ENCODE measurements at regions not wholly inside any gene's neighbourhood (a gene's known extent, or its start where the extent isn't known, plus 50 kb on each side); places are given as distances from the start of the nearest gene placed in this dataset.

GRCh38 chr2:8575834-8576423, 105.9 kb upstream of the ID2 start:
- Histone ChIP-seq H3K4me1 (ENCODE audit: control insufficient read depth in 1 of 2, insufficient read depth in 2 of 2, low read length in 2 of 2) (peaks cover 0 to 19% of the 10 kb centered on the region in 2 experiments; a peak in 2 of 4 replicates), H2AFZ (ENCODE audit: low read depth, low read length, poor library complexity, severe bottlenecking) (no peak overlapping the region), H3K4me2 (ENCODE audit: low read length) (no peak overlapping the region), H3K79me2 (ENCODE audit: insufficient read depth, low read length) (no peaks in the 10 kb centered on the region), H3K27ac (ENCODE audit: low read depth, low read length) (no peak overlapping the region), H3K27me3 (ENCODE audit: insufficient read depth, low read length) (no peaks in the 10 kb centered on the region), H4K20me1 (ENCODE audit: insufficient read depth) (no peaks in the 10 kb centered on the region), H3K36me3 (ENCODE audit: control insufficient read depth in 1 of 2, insufficient read depth in 2 of 2, low read length in 2 of 2) (no peaks in the 10 kb centered on the region), H3K9me2 (ENCODE audit: insufficient read depth) (no peaks in the 10 kb centered on the region), H3K9ac (ENCODE audit: low read length) (no peak overlapping the region), H3K4me3 (replicated peaks in 1 of 2; ENCODE audit: low read depth in 1 of 2, low read length in 2 of 2) (no peak overlapping the region), H3K9me3 (ENCODE audit: control insufficient read depth in 1 of 2, insufficient read depth in 1 of 2, low read depth in 1 of 2, low read length in 2 of 2) (no peaks in the 10 kb centered on the region)
- POLR2A ChIA-PET: no interaction called here
- DNase-seq (ENCODE audit: low read depth, low spot score) (no peak), ATAC-seq (no peak)
- BruUV-seq (replicated peaks): no TSS peak
- TF ChIP-seq EZH2phosphoT487 (IDR thresholded peaks at IDR 0.05; ENCODE audit: borderline replicate concordance) (no peak), POLR2A (IDR thresholded peaks at IDR 0.05; ENCODE audit: borderline replicate concordance, extremely low read depth, insufficient read depth, insufficient read length) (no peak), JUND (IDR thresholded peaks at IDR 0.05) (no peak), CEBPB (IDR thresholded peaks at IDR 0.05; ENCODE audit: low read depth) (no peak), ELF1 (IDR thresholded peaks at IDR 0.05; ENCODE audit: borderline replicate concordance, low read depth) (no peak), CBX3 (IDR thresholded peaks at IDR 0.05; ENCODE audit: low read depth) (no peak), CTCF (IDR thresholded peaks at IDR 0.05 in 2 of 3, conservative IDR thresholded peaks at IDR 0.05 in 1 of 3; ENCODE audit: borderline replicate concordance in 1 of 3, insufficient read depth in 1 of 3, low read depth in 2 of 3, low read length in 2 of 3) (no peak), EGR1 (IDR thresholded peaks at IDR 0.05; ENCODE audit: low read depth) (no peak), FOSL1 (IDR thresholded peaks at IDR 0.05; ENCODE audit: low read depth) (no peak), ZBTB33 (IDR thresholded peaks at IDR 0.05; ENCODE audit: extremely low read depth, insufficient replicate concordance, low read length) (no peak), ZFX (IDR thresholded peaks at IDR 0.05) (no peak), POLR2AphosphoS5 (IDR thresholded peaks at IDR 0.05; ENCODE audit: low read depth, low read length) (no peak), ZNF274 (IDR thresholded peaks at IDR 0.05; ENCODE audit: low read depth, low read length) (no peak), EZH2 (IDR thresholded peaks at IDR 0.05) (no peak), SP1 (IDR thresholded peaks at IDR 0.05; ENCODE audit: low read depth) (no peak), TCF7L2 (IDR thresholded peaks at IDR 0.05; ENCODE audit: borderline replicate concordance, extremely low read depth, insufficient read depth, insufficient read length) (no peak), MAX (IDR thresholded peaks at IDR 0.05) (no peak), SRF (IDR thresholded peaks at IDR 0.05; ENCODE audit: low read depth) (no peak), YY1 (IDR thresholded peaks at IDR 0.05; ENCODE audit: extremely low read depth, insufficient replicate concordance, low read depth, low read length) (no peak)
- RAD21 ChIA-PET (ENCODE audit: low non-redundant PET in 1 of 2, low total read pairs in 2 of 2, uncharacterized antibody in 2 of 2, unreplicated experiment in 2 of 2): no interaction called here
- CTCF ChIA-PET: no interaction called here
- intact Hi-C loops (cut with micrococcal nuclease): no loop called here
